ENCODE measurements at regions not wholly inside any gene's neighbourhood (a gene's known extent, or its start where the extent isn't known, plus 50 kb on each side); places are given as distances from the start of the nearest gene placed in this dataset.
"Not testable (repeated sequence)": the region's sequence is repeated elsewhere in the genome, so short reads cannot be mapped to it uniquely, and the experiment has no call there.

- H3K4me2 ChIP-seq (ENCODE audit: low read depth, low read length); H2BK15ac ChIP-seq (ENCODE audit: low read depth, low read length); H3K9ac ChIP-seq (ENCODE audit: low read depth, low read length); dilution Hi-C loops (cut with HindIII; ENCODE audit: low sequenced_read_pairs, unreplicated experiment); H3K4me3 ChIP-seq (ENCODE audit: insufficient read depth, low read depth, low read length); H3K23ac ChIP-seq (ENCODE audit: low read depth, low read length); H3K56ac ChIP-seq (ENCODE audit: extremely low read depth, insufficient read depth, low read length); H3K4ac ChIP-seq (ENCODE audit: low read depth, low read length); H3K4me1 ChIP-seq (ENCODE audit: control insufficient read depth, insufficient read depth, low read length); H3K27ac ChIP-seq (ENCODE audit: insufficient read depth, low read length); H2BK120ac ChIP-seq (ENCODE audit: low read depth, low read length); H2AK9ac ChIP-seq (replicated peaks; ENCODE audit: low read depth, low read length, poor library complexity); H2AK5ac ChIP-seq (ENCODE audit: low read depth, low read length); H3K18ac ChIP-seq (ENCODE audit: low read depth, low read length); H2BK5ac ChIP-seq (ENCODE audit: low read depth, low read length, poor library complexity, severe bottlenecking); CTCF ChIA-PET; H2AFZ ChIP-seq (replicated peaks; ENCODE audit: low read length, poor library complexity); H3K79me1 ChIP-seq (ENCODE audit: low read depth in 1 of 2, low read length in 2 of 2); DNase-seq; POLR2A ChIA-PET (ENCODE audit: unreplicated experiment); H3K36me3 ChIP-seq (ENCODE audit: control insufficient read depth, insufficient read depth, low read length); H4K5ac ChIP-seq (ENCODE audit: low read depth, low read length); ATAC-seq (ENCODE audit: low read depth); H4K91ac ChIP-seq (ENCODE audit: insufficient read depth, low read depth, low read length); BruUV-seq (replicated peaks); H3K14ac ChIP-seq (replicated peaks; ENCODE audit: low read depth, low read length); H2BK20ac ChIP-seq (ENCODE audit: low read depth, low read length); intact Hi-C loops (cut with micrococcal nuclease); in situ Hi-C loops (cut with MboI; ENCODE audit: low sequenced_read_pairs); H4K8ac ChIP-seq (ENCODE audit: low read depth in 2 of 2, low read length in 2 of 2); H3K9me3 ChIP-seq (ENCODE audit: control insufficient read depth, insufficient read depth, low read length); H3K27me3 ChIP-seq (ENCODE audit: control insufficient read depth, insufficient read depth, low read length); H4K20me1 ChIP-seq (ENCODE audit: insufficient read depth, low read length); H3K9me1 ChIP-seq (ENCODE audit: insufficient read depth, low read length): not testable (repeated sequence)
- WGBS, 2 experiments (ENCODE audit: extremely low coverage in 2 of 2, insufficient read length in 1 of 2) = no CpG with 5 or more reads among the region's 29 CpGs
Measured at GRCh38 chr9:41663497-41664036, 465.7 kb downstream of the CNTNAP3B start.

- H3K4ac ChIP-seq (ENCODE audit: low read depth, low read length); H2BK20ac ChIP-seq (ENCODE audit: low read depth, low read length); H3K23ac ChIP-seq (ENCODE audit: low read depth, low read length); POLR2A ChIA-PET (ENCODE audit: unreplicated experiment); H4K91ac ChIP-seq (ENCODE audit: insufficient read depth, low read depth, low read length); H2AK5ac ChIP-seq (ENCODE audit: low read depth, low read length); ATAC-seq (ENCODE audit: low read depth); DNase-seq; H3K9ac ChIP-seq (ENCODE audit: low read depth, low read length); H4K8ac ChIP-seq (ENCODE audit: low read depth in 2 of 2, low read length in 2 of 2); H2BK15ac ChIP-seq (ENCODE audit: low read depth, low read length); CTCF ChIA-PET; H4K20me1 ChIP-seq (ENCODE audit: insufficient read depth, low read length); H3K36me3 ChIP-seq (ENCODE audit: control insufficient read depth, insufficient read depth, low read length); H3K9me3 ChIP-seq (ENCODE audit: control insufficient read depth, insufficient read depth, low read length); in situ Hi-C loops (cut with MboI; ENCODE audit: low sequenced_read_pairs); H3K18ac ChIP-seq (ENCODE audit: low read depth, low read length); H3K4me1 ChIP-seq (ENCODE audit: control insufficient read depth, insufficient read depth, low read length); H3K9me1 ChIP-seq (ENCODE audit: insufficient read depth, low read length); intact Hi-C loops (cut with micrococcal nuclease); H3K79me1 ChIP-seq (ENCODE audit: low read depth in 1 of 2, low read length in 2 of 2); dilution Hi-C loops (cut with HindIII; ENCODE audit: low sequenced_read_pairs, unreplicated experiment); H3K27ac ChIP-seq (ENCODE audit: insufficient read depth, low read length); H2AK9ac ChIP-seq (replicated peaks; ENCODE audit: low read depth, low read length, poor library complexity); H4K5ac ChIP-seq (ENCODE audit: low read depth, low read length); H3K4me3 ChIP-seq (ENCODE audit: insufficient read depth, low read depth, low read length); H2BK5ac ChIP-seq (ENCODE audit: low read depth, low read length, poor library complexity, severe bottlenecking); H2AFZ ChIP-seq (replicated peaks; ENCODE audit: low read length, poor library complexity); H3K56ac ChIP-seq (ENCODE audit: extremely low read depth, insufficient read depth, low read length); H3K14ac ChIP-seq (replicated peaks; ENCODE audit: low read depth, low read length); H3K27me3 ChIP-seq (ENCODE audit: control insufficient read depth, insufficient read depth, low read length); H3K4me2 ChIP-seq (ENCODE audit: low read depth, low read length); H2BK120ac ChIP-seq (ENCODE audit: low read depth, low read length); BruUV-seq (replicated peaks): not testable (repeated sequence)
- WGBS, 2 experiments (ENCODE audit: extremely low coverage in 2 of 2, insufficient read length in 1 of 2) = no CpG with 5 or more reads among the region's 10 CpGs
Measured at GRCh38 chr9:41658706-41659105, 469.6 kb upstream of the ZNG1F start.
